HG03558 (cell line): ENCODE measurements at regions not wholly inside any gene's neighbourhood (a gene's known extent, or its start where the extent isn't known, plus 50 kb on each side); places are given as distances from the start of the nearest gene placed in this dataset.
"Not testable (repeated sequence)": the region's sequence is repeated elsewhere in the genome, so short reads cannot be mapped to it uniquely, and the experiment has no call there.

Experiments used
- ATAC-seq: cut with Tn5 transposase; IDR thresholded peaks from one replicate; pipeline ENCODE4 v1.9.1; 2021; ENCODE audit warnings: moderate number of reproducible peaks; ENCODE audit not compliant: unreplicated experiment; ENCODE audit errors: extremely low read depth

- ATAC-seq = no peak
These were observed 327.1 kb downstream of the PAPSS1 start for GRCh38 chr4:107392951-107393350.

- ATAC-seq = no peak
These were observed 327.7 kb downstream of the PAPSS1 start for GRCh38 chr4:107392380-107392779.

- no peak for ATAC-seq
These were observed 328.4 kb downstream of the PAPSS1 start for GRCh38 chr4:107391630-107392028.

GRCh38 chr4:107391009-107391629 is 328.9 kb downstream of the PAPSS1 start:
- ATAC-seq = no peak

GRCh38 chr4:107389965-107390364 is 330.1 kb downstream of the PAPSS1 start:
- ATAC-seq = no peak

GRCh38 chr4:107388736-107389274 is 331.2 kb downstream of the PAPSS1 start:
- ATAC-seq = no peak

GRCh38 chr4:107380836-107381438 is 339.1 kb downstream of the PAPSS1 start:
- no peak for ATAC-seq

- ATAC-seq = no peak
These were observed 339.8 kb downstream of the PAPSS1 start for GRCh38 chr4:107380190-107380589.

GRCh38 chr4:107379054-107379869 is 340.8 kb downstream of the PAPSS1 start:
- ATAC-seq = no peak

- no peak for ATAC-seq
These were observed 340.2 kb upstream of the DKK2 start for GRCh38 chr4:107376293-107376692.

GRCh38 chr4:107366900-107367299 is 330.8 kb upstream of the DKK2 start:
- no peak for ATAC-seq

- ATAC-seq = no peak
These were observed 330.1 kb upstream of the DKK2 start for GRCh38 chr4:107366016-107366735.

- ATAC-seq = no peak
These were observed 327.0 kb upstream of the DKK2 start for GRCh38 chr4:107363125-107363524.

GRCh38 chr4:107359208-107359607 is 323.1 kb upstream of the DKK2 start:
- no peak for ATAC-seq

- not testable (repeated sequence) for ATAC-seq
These were observed 318.2 kb upstream of the DKK2 start for GRCh38 chr4:107354304-107354703.

GRCh38 chr4:107351196-107351595 is 315.1 kb upstream of the DKK2 start:
- no peak for ATAC-seq

GRCh38 chr4:107349732-107350131 is 313.6 kb upstream of the DKK2 start:
- ATAC-seq = no peak

- no peak for ATAC-seq
These were observed 313.2 kb upstream of the DKK2 start for GRCh38 chr4:107349266-107349665.

GRCh38 chr4:107348188-107349050 is 312.3 kb upstream of the DKK2 start:
- ATAC-seq = no peak

GRCh38 chr4:107333518-107333917 is 297.4 kb upstream of the DKK2 start:
- ATAC-seq = no peak
